Activated CD8-positive, alpha-beta T cell treated with anti-CD3 and anti-CD28 coated beads for 36 hours (primary cell): ENCODE measurements at regions not wholly inside any gene's neighbourhood (a gene's known extent, or its start where the extent isn't known, plus 50 kb on each side); places are given as distances from the start of the nearest gene placed in this dataset.
"Not testable (repeated sequence)": the region's sequence is repeated elsewhere in the genome, so short reads cannot be mapped to it uniquely, and the experiment has no call there.

ENCODE experiments used
- ATAC-seq: fragments of 200-7000 bp; cut with Tn5 transposase; one replicate; pipeline ENCODE4 v1.10.0; 2021; ENCODE audit warnings: mild to moderate bottlenecking, moderate library complexity
- CTCF ChIA-PET: fragments of 350-600 bp; sonication (Branson Sonifier 250); formaldehyde crosslinking; loops from one replicate; lab custom pipeline; 2021; ENCODE audit warnings: antibody characterized with exemption; lab: Charles Lee
- POLR2A ChIA-PET: fragments of 350-600 bp; sonication (Branson Sonifier 250); formaldehyde crosslinking; loops from one replicate; lab custom pipeline; 2021; ENCODE audit warnings: antibody characterized with exemption; lab: Charles Lee
- DNase-seq: peaks from one replicate; pipeline ENCODE4 v3.0.0-alpha.2; 2020
- H3K27ac Mint-ChIP-seq: one replicate; pipeline ENCODE4 v1.8.0; 2021; ENCODE audit warnings: mild to moderate bottlenecking, mixed read lengths
- H3K27me3 Mint-ChIP-seq: one replicate; pipeline ENCODE4 v1.8.0; 2021; ENCODE audit warnings: mixed read lengths
- H3K36me3 Mint-ChIP-seq: one replicate; pipeline ENCODE4 v1.8.0; 2021; ENCODE audit warnings: low read depth, mixed read lengths
- H3K4me1 Mint-ChIP-seq: one replicate; pipeline ENCODE4 v1.8.0; 2021; ENCODE audit warnings: low read depth, mixed read lengths
- H3K4me3 Mint-ChIP-seq: one replicate; pipeline ENCODE4 v1.8.0; 2021; ENCODE audit warnings: mild to moderate bottlenecking, moderate library complexity, mixed read lengths
- H3K9me3 Mint-ChIP-seq: one replicate; pipeline ENCODE4 v1.8.0; 2021; ENCODE audit warnings: mixed read lengths
- CTCF ChIP-seq: fragments of 200-600 bp; IDR thresholded peaks from one replicate; pipeline ENCODE4 v1.8.0; 2022; ENCODE audit warnings: antibody characterized with exemption, mild to moderate bottlenecking
- intact Hi-C: fragments of 100-400 bp; cut with micrococcal nuclease; formaldehyde crosslinking; loops from one replicate; pipeline ENCODE4 v1.10.0; 2022

DNA sequence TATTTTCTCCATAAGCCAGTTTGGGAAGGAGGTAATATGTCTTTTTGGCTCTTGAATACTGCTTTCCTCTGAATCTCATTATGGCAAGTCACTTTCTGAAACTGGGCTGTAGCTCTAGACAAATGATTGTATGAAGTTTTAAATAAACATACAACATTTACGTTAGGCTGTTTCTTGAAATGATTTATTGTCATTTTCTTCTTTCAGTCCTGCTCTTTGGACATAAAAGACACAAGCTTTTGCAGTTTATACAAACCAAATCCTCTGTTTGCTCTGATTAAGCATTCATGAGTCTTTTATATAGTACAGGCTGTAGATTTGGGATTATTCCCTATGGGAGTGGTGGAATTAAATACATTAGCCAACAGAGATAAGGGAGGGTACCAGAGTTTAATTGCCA is 139.7 kb downstream of the CEP120 start:
- H3K4me3 Mint-ChIP-seq, result no peak overlapping the region
- intact Hi-C loops, result no loop called here
- no peak for ATAC-seq

GRCh38 chr5:123283031-123283430 is 140.2 kb downstream of the CEP120 start:
- ChIA-PET CTCF (no interaction called here), POLR2A (no interaction called here)
- intact Hi-C loops, result no loop called here
- H3K4me1 Mint-ChIP-seq, result no peaks in the 10 kb centered on the region
- no peak overlapping the region for H3K27ac Mint-ChIP-seq
- DNase-seq (no peak), ATAC-seq (no peak)
- peaks cover 29% of the 10 kb centered on the region for H3K27me3 Mint-ChIP-seq
- no peak for TF ChIP-seq CTCF
- no peak overlapping the region for H3K4me3 Mint-ChIP-seq
- H3K9me3 Mint-ChIP-seq, result no peaks in the 10 kb centered on the region
- H3K36me3 Mint-ChIP-seq, result no peaks in the 10 kb centered on the region

More for the DNA sequence above, 139.7 kb downstream of the CEP120 start:
- no peak overlapping the region for H3K27ac Mint-ChIP-seq
- ChIA-PET CTCF (no interaction called here), POLR2A (no interaction called here)
- no peaks in the 10 kb centered on the region for H3K9me3 Mint-ChIP-seq
- no peaks in the 10 kb centered on the region for H3K4me1 Mint-ChIP-seq
- no peaks in the 10 kb centered on the region for H3K36me3 Mint-ChIP-seq
- DNase-seq, result no peak
- no peak for TF ChIP-seq CTCF
- H3K27me3 Mint-ChIP-seq, result peaks cover 29% of the 10 kb centered on the region

- H3K36me3 Mint-ChIP-seq, result no peaks in the 10 kb centered on the region
- H3K27ac Mint-ChIP-seq, result no peak overlapping the region
- DNase-seq, result no peak
- ChIA-PET POLR2A (no interaction called here), CTCF (interaction anchor here (0.6 kb wide), 1 partner anchor 15 kb away, joined by 3 read pairs; no protein-coding TSS in a partner anchor)
- no peaks in the 10 kb centered on the region for H3K4me1 Mint-ChIP-seq
- ATAC-seq, result no peak
- H3K27me3 Mint-ChIP-seq, result peaks cover 28% of the 10 kb centered on the region
- H3K4me3 Mint-ChIP-seq, result no peak overlapping the region
- TF ChIP-seq CTCF, result no peak
- intact Hi-C loops, result no loop called here
- no peaks in the 10 kb centered on the region for H3K9me3 Mint-ChIP-seq
These were observed 140.8 kb downstream of the CEP120 start for GRCh38 chr5:123282444-123282843.

DNA sequence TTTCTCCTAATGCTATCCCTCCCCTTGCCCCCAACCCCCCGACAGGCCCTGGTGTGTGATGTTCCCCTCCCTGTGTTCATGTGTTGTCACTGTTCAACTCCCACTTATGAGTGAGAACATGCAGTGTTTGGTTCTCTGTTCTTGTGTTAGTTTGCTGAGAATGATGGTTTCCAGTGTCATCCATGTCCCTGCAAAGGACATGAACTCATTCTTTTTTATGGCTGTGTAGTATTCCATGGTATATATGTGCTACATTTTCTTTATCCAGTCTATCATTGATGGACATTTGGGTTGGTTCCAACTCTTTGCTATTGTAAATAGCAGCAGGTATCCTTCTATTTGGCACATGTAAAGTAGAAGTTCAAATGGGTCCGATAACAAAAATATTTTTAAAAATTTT is 142.3 kb downstream of the CEP120 start:
- H3K36me3 Mint-ChIP-seq, H3K4me3 Mint-ChIP-seq, CTCF ChIA-PET, H3K4me1 Mint-ChIP-seq, H3K9me3 Mint-ChIP-seq, H3K27ac Mint-ChIP-seq, ATAC-seq, POLR2A ChIA-PET, DNase-seq, intact Hi-C loops: not testable (repeated sequence)
- H3K27me3 Mint-ChIP-seq, result peaks cover 17% of the 10 kb centered on the region

DNA sequence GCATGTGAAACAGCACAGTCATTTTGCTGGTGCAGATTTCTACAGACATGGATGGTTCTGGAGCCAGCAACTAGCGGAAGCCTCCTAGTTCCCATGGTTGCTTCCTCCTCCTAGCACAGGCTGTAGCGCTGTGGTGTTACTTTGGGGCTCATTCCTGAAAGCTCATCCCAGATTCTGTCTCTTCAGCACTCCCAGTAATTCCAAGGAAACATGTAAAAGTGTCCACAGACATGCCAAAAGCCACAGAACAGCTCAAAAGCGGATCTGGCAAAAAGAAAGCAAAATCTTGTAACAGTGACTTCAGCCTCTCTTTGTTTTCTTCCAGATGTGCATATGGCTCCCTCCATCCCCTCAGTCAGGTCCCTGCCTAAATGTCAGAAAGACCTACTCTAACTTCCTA is 144.1 kb downstream of the CEP120 start:
- Mint-ChIP-seq H3K4me1 (no peaks in the 10 kb centered on the region), H3K4me3 (no peak overlapping the region), H3K27me3 (peaks cover 7% of the 10 kb centered on the region), H3K36me3 (no peaks in the 10 kb centered on the region), H3K27ac (no peak overlapping the region), H3K9me3 (no peaks in the 10 kb centered on the region)
- CTCF ChIA-PET, result no interaction called here
- intact Hi-C loops, result no loop called here
- DNase-seq (no peak), ATAC-seq (no peak)
- POLR2A ChIA-PET, result no interaction called here
- no peak for TF ChIP-seq CTCF

DNA sequence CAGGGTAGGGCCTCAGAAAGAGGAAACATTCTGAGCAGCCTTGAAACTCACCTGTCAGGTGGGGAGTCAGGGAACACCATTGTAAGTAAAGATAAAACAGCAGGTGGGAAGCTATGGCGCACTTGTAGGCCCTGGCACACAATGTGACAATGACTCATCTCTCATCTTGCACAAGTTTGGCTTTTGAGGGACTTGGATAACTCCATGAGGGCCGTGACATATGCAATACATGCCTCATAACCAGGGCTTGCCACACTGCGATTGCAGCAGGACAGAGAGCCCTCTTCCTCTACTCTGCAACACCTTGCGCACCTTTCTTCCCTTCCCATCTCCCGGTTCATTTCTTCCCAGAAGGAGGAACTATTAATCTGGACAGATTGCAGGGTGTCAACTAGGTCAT is 144.9 kb downstream of the CEP120 start:
- DNase-seq, result no peak

More for the DNA sequence above, 144.9 kb downstream of the CEP120 start:
- intact Hi-C loops, result no loop called here
- no peak for TF ChIP-seq CTCF
- H3K27me3 Mint-ChIP-seq, result peaks cover 2% of the 10 kb centered on the region
- no peaks in the 10 kb centered on the region for H3K4me1 Mint-ChIP-seq
- ChIA-PET POLR2A (no interaction called here), CTCF (no interaction called here)
- no peak overlapping the region for H3K27ac Mint-ChIP-seq
- H3K4me3 Mint-ChIP-seq, result no peak overlapping the region
- ATAC-seq, result no peak
- H3K36me3 Mint-ChIP-seq, result no peaks in the 10 kb centered on the region
- H3K9me3 Mint-ChIP-seq, result no peaks in the 10 kb centered on the region
